Psoas muscle (tissue), 7 donors: ENCODE measurements at regions not wholly inside any gene's neighbourhood (a gene's known extent, or its start where the extent isn't known, plus 50 kb on each side); places are given as distances from the start of the nearest gene placed in this dataset.
"Not testable (repeated sequence)": the region's sequence is repeated elsewhere in the genome, so short reads cannot be mapped to it uniquely, and the experiment has no call there.

Source experiments
- ATAC-seq, 4 donors: fragments of 200-7000 bp; cut with Tn5 transposase; one replicate each; pipeline ENCODE4 v1.9.1; 2020; ENCODE audit warnings: moderate library complexity in 3 of 4, mild to moderate bottlenecking in 2 of 4
- DNase-seq, 2 donors: peaks; one replicate each; pipeline ENCODE4 v3.0.0-alpha.2; 2020
- H3K27ac ChIP-seq: fragments of 200-600 bp; one replicate; pipeline ENCODE4 v1.8.0; 2022
- H3K27me3 ChIP-seq, 3 donors: fragments of 200-600 bp in 1 of 3; one replicate each; pipeline versions ENCODE4 v1.6.1 to v1.8.0; 2013 to 2022; ENCODE audit warnings: low read length in 2 of 3, mild to moderate bottlenecking in 2 of 3, moderate library complexity in 1 of 3; ENCODE audit not compliant: insufficient read depth in 3 of 3
- H3K36me3 ChIP-seq, 2 donors: fragments of 200-600 bp in 1 of 2; one replicate each; pipeline versions ENCODE4 v1.6.1 to v1.8.0; 2013 to 2022; ENCODE audit warnings: low read depth in 1 of 2, mild to moderate bottlenecking in 1 of 2, moderate library complexity in 1 of 2; ENCODE audit not compliant: insufficient read depth in 1 of 2
- H3K4me1 ChIP-seq: fragments of 200-600 bp; one replicate; pipeline ENCODE4 v1.8.0; 2022
- H3K4me3 ChIP-seq: fragments of 200-600 bp; one replicate; pipeline ENCODE4 v1.8.0; 2022; ENCODE audit warnings: mild to moderate bottlenecking
- H3K9me3 ChIP-seq: fragments of 200-600 bp; one replicate; pipeline ENCODE4 v1.8.0; 2022
- CTCF ChIP-seq: fragments of 200-600 bp; IDR thresholded peaks from one replicate; pipeline ENCODE4 v1.8.0; 2022; ENCODE audit warnings: antibody characterized with exemption
- whole genome bisulfite sequencing, 3 donors: extraction: QIAGEN DNeasy Blood & Tissue Kit; methylation state at CpG; one replicate each; pipeline versions ENCODE4 v1.1.6 to v1.1.7; 2013; 5-methylcytosine and 5-hydroxymethylcytosine counted together
- intact Hi-C, 2 donors: fragments of 100-400 bp; cut with DNase I; formaldehyde crosslinking; loops; one replicate each; pipeline versions ENCODE4 v1.11.0 to v1.14.2; 2022
- donor health status: healthy with polysubstance abuse.
- donor health status: DM: no; HTN: no; CAD: no; lungs with moderate emphysema.
- donor health status: Bipolar disorder and iron deficiency.
- donor health status: healthy.
- donor health status: DM: yes; HTN: yes; CAD: no.
- donor health status: DM: no; HTN: no; CAD: no.
- donor health status: DM: yes; HTN: yes; CAD: no.

- Histone ChIP-seq H3K4me3 (no peak overlapping the region), H3K27me3 (peaks cover 0 to 3% (median 0%) of the 10 kb centered on the region in 3 donors), H3K36me3 (no peaks in the 10 kb centered on the region), H3K27ac (no peak overlapping the region), H3K9me3 (no peaks in the 10 kb centered on the region), H3K4me1 (no peaks in the 10 kb centered on the region)
- TF ChIP-seq CTCF, result no peak
- DNase-seq (no peak), ATAC-seq (no peak)
- intact Hi-C loops, result no loop called here
- WGBS, 3 donors, result 83 to 88% (median 85%) methylated on average over 6 of the region's 6 CpGs
These were observed 78.1 kb upstream of the PPP2R5C start for GRCh38 chr14:101683365-101683764.

- Histone ChIP-seq H3K4me1 (no peaks in the 10 kb centered on the region), H3K4me3 (no peak overlapping the region), H3K9me3 (no peaks in the 10 kb centered on the region), H3K36me3 (no peaks in the 10 kb centered on the region), H3K27me3 (peaks cover 0 to 3% (median 0%) of the 10 kb centered on the region in 3 donors), H3K27ac (no peak overlapping the region)
- WGBS, 3 donors, result 72 to 79% (median 75%) methylated on average over 6 of the region's 6 CpGs
- ATAC-seq (no peak), DNase-seq (no peak)
- intact Hi-C loops, result no loop called here
- TF ChIP-seq CTCF, result no peak
These were observed 73.6 kb upstream of the PPP2R5C start for GRCh38 chr14:101687756-101688546.

GRCh38 chr14:101689039-101689501 lies 72.4 kb upstream of the PPP2R5C start:
- DNase-seq (no peak), ATAC-seq (no peak)
- Histone ChIP-seq H3K27ac (no peak overlapping the region), H3K4me1 (no peaks in the 10 kb centered on the region), H3K36me3 (no peaks in the 10 kb centered on the region), H3K9me3 (no peaks in the 10 kb centered on the region), H3K27me3 (peaks cover 0 to 3% (median 0%) of the 10 kb centered on the region in 3 donors), H3K4me3 (no peak overlapping the region)
- intact Hi-C loops, result no loop called here
- no peak for TF ChIP-seq CTCF
- 92 to 95% (median 94%) methylated on average over 17 to 25 of the region's 25 CpGs for WGBS, 3 donors

- H3K9me3 ChIP-seq, intact Hi-C loops, ATAC-seq, H3K27ac ChIP-seq, H3K4me1 ChIP-seq, H3K4me3 ChIP-seq, DNase-seq, H3K27me3 ChIP-seq, H3K36me3 ChIP-seq: not testable (repeated sequence)
- 90 to 92% (median 91%) methylated on average over 12 of the region's 12 CpGs for WGBS, 3 donors
These were observed 71.5 kb upstream of the PPP2R5C start for GRCh38 chr14:101689966-101690365.

DNA sequence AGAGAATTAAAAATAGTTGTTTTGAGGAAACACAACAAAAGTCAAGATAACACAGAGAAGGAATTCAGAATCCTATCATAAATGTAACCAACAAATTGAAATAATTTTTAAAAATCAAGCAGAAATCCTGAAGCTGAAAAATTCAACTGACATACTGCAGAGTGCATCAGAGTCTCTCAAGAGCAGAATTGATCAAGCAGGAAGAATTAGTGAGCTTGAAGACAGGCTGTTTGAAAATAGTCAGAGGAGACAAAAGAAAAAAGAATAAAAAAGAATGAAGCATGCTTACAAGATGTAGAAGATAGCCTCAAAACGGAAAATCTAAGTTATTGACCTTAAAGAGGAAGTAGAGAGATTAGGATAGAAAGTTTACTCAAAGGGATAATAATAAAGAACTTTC lies 65.8 kb upstream of the PPP2R5C start:
- H3K27ac ChIP-seq, result no peak overlapping the region
- H3K27me3 ChIP-seq, result no peaks in the 10 kb centered on the region
- no peaks in the 10 kb centered on the region for H3K4me1 ChIP-seq
- no peak overlapping the region for H3K4me3 ChIP-seq
- WGBS, 3 donors, result 31 to 33% (median 32%) methylated on average over 1 of the region's 1 CpG
- intact Hi-C loops, result no loop called here
- DNase-seq, result no peak
- no peak for TF ChIP-seq CTCF
- no peak for ATAC-seq
- H3K36me3 ChIP-seq, result no peaks in the 10 kb centered on the region
- no peaks in the 10 kb centered on the region for H3K9me3 ChIP-seq
